GM12875 (cell line): ENCODE measurements at regions not wholly inside any gene's neighbourhood (a gene's known extent, or its start where the extent isn't known, plus 50 kb on each side); places are given as distances from the start of the nearest gene placed in this dataset.

Source experiments
- H3K4me3 ChIP-seq: one replicate; pipeline ENCODE4 v1.5.1; 2011; ENCODE audit warnings: low read depth, low read length, control low read depth
- TF ChIP-seq, protein P1 (sequence below): IDR thresholded peaks from 2 replicates; pipeline ENCODE4 v1.5.1; 2011; ENCODE audit warnings: low read depth, mild to moderate bottlenecking, control low read depth, inconsistent platforms, low read length, moderate library complexity, borderline replicate concordance; ENCODE audit not compliant: insufficient read depth

DNA sequence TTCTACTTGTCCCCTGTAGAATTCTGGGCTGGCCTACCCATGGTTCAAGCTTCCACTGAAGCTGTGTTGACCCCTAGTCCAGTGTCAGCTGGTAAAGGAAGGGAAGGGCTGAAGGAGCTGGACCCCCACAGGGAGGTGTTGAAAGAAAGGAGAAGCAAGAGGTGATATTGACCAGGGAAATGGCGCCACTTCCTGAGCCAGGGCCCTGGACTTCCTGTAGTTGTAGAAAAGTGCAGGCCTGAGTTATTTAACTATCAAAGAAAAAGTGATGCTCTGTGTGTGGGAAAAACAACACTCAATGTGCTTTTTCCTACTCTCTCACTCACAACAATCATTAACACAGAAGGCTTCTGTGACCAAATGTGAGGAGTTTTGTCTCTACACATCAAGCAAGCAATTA lies 60.0 kb upstream of the IER3 start:
- TF ChIP-seq, protein P1, sequence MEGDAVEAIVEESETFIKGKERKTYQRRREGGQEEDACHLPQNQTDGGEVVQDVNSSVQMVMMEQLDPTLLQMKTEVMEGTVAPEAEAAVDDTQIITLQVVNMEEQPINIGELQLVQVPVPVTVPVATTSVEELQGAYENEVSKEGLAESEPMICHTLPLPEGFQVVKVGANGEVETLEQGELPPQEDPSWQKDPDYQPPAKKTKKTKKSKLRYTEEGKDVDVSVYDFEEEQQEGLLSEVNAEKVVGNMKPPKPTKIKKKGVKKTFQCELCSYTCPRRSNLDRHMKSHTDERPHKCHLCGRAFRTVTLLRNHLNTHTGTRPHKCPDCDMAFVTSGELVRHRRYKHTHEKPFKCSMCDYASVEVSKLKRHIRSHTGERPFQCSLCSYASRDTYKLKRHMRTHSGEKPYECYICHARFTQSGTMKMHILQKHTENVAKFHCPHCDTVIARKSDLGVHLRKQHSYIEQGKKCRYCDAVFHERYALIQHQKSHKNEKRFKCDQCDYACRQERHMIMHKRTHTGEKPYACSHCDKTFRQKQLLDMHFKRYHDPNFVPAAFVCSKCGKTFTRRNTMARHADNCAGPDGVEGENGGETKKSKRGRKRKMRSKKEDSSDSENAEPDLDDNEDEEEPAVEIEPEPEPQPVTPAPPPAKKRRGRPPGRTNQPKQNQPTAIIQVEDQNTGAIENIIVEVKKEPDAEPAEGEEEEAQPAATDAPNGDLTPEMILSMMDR = no peak

GRCh38 chr6:30802731-30803130 lies 58.4 kb upstream of the IER3 start:
- TF ChIP-seq, protein P1 = no peak
- H3K4me3 ChIP-seq = no peak overlapping the region

More for the DNA sequence above, 60.0 kb upstream of the IER3 start:
- no peak overlapping the region for H3K4me3 ChIP-seq

- TF ChIP-seq, protein P1 = no peak
- no peak overlapping the region for H3K4me3 ChIP-seq
Measured at GRCh38 chr6:30801950-30802349, 57.6 kb upstream of the IER3 start.

- no peak overlapping the region for H3K4me3 ChIP-seq
- TF ChIP-seq, protein P1 = no peak
Measured at GRCh38 chr6:30800871-30801270, 56.5 kb upstream of the IER3 start.

DNA sequence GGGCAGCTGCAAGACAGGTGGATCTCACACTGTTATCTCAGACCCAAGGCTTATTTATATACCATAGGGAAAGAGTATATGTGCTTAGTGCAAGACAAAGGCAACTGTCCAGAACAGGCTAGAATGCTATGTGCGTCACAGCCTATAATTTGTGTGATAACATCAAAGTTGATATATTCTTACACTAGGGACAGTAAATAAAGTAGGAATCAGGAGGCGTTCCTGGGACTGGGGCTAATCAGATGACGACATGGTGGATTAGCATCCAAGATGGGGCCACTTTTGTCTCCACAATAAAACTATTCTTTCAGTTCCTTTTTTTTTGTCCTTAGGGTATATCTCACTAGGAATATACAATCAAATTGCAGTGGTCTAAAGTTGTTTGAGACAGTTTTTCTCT lies 54.9 kb upstream of the IER3 start:
- TF ChIP-seq, protein P1 = no peak
- no peak overlapping the region for H3K4me3 ChIP-seq

- TF ChIP-seq, protein P1 = no peak
Measured at GRCh38 chr6:30798494-30798893, 54.1 kb upstream of the IER3 start.

DNA sequence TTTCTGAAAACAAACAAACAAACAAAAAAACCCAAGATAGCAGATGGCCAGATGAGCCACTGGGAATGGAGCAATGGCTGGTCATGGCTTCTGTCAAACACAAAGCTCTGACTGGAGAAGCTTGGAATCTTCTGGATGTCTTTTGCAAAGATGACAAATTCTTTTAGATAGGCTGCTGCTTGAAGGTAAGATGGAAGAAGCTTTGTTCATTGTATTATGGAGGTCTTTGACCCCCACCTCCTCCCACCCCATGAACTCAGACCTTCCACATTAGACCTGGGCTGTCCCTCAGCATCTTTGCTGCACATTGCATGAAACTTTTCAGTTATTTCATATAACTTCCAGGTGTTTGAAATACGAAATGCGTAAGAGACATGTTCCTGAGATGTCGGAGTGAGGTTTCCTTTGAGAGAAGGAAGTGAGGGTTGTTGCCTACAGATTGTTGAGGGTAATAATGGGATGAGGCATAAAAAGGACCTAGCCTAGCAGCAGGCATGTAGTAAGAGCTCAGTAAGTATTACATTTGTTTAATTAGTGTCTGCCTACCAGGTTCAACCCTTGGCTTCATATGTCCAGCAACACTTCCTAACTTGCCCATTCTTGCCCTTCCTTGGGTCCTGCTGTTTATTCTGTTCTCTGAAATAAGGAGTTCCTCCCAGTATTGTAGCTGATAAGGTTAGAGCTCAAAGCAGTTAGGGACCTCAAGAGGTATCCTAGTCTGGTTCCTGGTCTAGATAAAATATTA lies 51.4 kb upstream of the IER3 start:
- no peak overlapping the region for H3K4me3 ChIP-seq
- TF ChIP-seq, protein P1 = no peak

More at GRCh38 chr6:30798494-30798893, 54.1 kb upstream of the IER3 start:
- H3K4me3 ChIP-seq = no peak overlapping the region
